SK-MEL-5 (cell line): ENCODE measurements at regions not wholly inside any gene's neighbourhood (a gene's known extent, or its start where the extent isn't known, plus 50 kb on each side); places are given as distances from the start of the nearest gene placed in this dataset.

ENCODE experiments used
- DNase-seq: peaks from one replicate; pipeline ENCODE4 v3.0.0-alpha.2; 2016; ENCODE audit warnings: low read depth, low spot score
- in situ Hi-C: cut with HindIII; loops from 2 replicates; pipeline ENCODE4 v1.10.0; 2016; ENCODE audit warnings: low sequenced_read_pairs, high pct_unique_total_duplicates, low pct_unique_long_range_greater_than_20kb

DNA sequence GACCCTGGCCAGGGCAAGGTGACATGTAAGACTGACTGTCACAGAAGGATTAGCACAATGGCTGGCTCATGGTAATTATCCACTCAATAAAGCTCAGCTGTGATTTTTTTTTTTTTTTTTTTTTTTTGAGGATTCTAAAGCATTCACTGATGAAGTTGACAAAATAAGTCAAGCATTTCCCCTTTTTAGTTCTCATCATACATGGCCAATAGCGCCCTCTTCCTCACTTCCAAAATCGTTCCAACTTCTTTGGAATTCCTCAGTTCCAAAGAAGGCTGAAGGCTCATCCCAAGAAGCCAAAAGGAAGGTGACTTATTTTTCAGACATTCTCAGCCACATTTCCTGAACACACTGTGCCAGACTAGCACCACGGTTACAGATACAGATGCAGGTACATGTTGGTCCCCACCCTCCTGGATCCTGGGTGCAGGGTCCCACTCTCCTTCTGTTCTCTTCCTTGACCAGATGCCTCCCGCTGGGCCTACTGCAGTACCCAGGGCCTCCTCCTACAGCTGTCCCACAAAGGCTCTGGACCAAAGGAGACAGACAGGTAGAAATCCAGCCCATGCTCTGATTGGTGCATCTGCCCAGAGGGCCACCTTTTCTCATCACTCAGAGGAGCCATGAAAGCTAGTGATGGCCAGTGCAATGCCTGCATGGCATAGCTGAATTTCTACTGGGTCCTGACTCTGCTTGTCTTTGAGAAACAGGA, 202.6 kb downstream of the UACA start:
- no peak for DNase-seq
- in situ Hi-C loops: no loop called here

DNA sequence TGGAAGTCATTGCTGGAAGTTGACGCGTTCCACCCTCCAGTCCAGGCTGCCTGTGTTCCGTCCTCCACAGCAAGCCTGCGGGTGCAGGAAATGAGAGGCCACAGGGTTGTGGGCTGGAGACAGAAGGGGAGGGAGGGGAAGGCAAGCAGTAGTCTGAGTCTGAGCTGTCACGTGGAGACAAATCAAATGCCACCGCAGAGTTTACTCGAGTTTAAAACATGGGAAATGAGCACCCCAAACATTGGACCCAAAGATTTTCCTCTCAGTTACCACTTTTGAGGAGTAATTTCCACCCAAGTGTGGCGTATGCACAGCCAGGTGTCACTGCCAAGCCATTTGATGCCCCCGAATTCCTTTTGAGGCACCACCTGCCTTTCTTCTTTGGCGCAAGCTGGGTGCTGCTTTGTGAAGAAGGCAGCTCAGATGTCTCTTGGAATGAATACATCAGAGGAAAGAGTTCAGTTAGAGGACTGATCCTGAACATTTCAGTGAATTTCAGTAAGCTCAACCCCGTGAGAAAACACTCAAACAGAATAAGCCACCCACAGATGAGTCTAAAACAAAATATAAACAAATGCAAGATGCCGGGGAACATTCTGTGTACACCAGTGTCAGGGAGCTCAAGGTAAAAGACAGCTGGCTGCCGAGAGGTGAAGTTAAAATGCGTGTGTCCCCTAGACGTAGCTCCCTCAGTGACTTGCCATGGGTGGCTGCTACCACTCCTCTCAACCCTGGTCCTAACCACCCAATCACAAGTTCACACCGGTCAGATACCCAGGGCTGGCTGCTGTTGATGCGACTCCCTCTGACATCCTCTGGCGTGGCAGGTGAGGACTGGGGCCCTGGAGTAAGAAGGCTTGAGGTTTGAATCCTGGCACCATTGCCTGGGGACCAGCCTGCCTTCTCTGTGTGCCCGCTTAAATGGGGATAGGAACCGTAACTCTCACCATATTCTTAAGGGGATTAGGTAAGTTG, 203.8 kb downstream of the UACA start:
- no peak for DNase-seq
- in situ Hi-C loops: no loop called here

DNA sequence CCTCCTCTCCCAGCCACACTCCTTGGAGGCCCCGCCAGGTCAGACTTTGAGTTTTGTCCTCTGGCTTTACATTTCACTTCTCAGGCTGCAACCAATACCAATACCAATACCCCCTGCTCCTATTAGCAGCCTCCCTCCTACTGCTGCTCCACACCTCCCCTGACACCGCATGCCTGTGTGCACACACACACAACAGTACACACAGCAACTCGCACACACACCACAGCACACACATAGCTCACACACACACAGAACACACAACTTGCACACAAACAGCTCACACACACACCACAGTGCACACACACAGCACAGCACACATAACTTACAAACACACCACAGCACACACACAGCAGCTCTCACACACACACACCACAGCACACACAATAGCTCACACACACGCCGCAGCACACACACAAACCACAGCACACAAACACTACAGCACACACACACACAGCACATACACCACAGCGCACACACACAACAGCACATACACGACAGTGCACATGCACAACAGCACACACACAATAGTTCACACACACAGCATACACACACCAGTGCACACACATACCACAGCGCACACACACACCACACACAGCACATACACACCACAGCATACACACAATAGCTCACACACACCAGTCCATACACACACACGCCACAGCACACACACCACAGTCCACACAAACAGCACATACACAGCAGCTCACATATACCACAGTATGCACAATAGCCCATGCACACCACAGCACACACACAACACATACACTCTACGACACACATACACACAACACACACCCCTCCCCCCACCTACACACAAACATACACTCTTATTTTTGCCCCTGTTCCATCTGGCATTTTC, 204.7 kb downstream of the UACA start:
- in situ Hi-C loops: no loop called here
- DNase-seq: no peak

DNA sequence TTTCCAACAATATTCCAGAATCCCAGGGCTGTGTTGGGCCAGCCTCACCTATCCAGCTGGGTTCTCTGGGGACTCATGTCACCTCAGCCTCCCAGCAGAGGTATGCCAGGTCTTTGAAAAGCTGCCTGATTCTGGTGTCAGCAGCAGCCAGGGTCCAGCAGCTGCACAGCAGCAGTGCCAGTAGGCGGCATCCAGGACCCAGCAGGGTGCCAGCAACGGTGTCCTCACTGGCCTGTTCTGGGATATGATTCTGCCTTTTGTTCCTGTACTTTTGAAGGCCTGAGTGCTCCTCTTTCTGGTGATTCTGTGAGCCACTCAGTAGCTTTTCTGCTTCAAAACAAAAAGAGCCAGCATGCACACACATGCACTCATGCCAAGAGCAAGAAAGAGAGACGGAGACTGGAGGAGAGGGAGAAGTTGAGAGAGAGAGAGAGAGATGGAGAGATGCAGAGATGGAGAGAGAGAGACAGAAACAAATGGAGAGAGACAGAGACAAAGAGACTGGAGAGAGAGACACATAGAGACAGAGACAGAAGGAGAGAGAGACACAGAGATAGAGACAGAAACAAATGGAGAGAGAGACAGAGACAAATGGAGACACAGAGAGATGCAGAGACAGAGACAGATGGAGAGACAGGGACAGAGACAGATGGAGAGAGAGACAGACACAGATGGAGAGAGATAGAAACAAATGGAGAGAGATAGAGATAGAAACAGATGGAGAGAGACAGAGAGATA, 205.7 kb downstream of the UACA start:
- no peak for DNase-seq
- in situ Hi-C loops: no loop called here

DNA sequence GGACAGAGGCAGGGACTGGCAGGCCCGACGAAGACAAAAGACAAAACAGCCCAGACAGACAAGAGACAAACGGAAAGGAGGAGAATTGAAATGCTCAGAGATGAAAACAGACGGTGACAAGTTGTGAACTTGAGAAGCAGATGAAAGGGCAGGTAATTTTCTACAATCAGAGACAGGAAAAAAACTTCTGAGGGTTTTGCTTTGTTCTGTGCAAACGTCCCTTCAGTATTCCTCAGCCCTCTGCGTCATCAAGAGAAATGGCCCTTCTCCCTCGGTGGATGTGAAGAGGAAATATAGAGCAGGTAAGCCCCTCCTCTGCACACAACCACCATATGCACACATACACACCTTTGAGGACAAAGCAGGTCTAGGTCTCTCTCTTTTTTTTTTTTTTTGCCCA, 206.6 kb downstream of the UACA start:
- in situ Hi-C loops: no loop called here
- no peak for DNase-seq

DNA sequence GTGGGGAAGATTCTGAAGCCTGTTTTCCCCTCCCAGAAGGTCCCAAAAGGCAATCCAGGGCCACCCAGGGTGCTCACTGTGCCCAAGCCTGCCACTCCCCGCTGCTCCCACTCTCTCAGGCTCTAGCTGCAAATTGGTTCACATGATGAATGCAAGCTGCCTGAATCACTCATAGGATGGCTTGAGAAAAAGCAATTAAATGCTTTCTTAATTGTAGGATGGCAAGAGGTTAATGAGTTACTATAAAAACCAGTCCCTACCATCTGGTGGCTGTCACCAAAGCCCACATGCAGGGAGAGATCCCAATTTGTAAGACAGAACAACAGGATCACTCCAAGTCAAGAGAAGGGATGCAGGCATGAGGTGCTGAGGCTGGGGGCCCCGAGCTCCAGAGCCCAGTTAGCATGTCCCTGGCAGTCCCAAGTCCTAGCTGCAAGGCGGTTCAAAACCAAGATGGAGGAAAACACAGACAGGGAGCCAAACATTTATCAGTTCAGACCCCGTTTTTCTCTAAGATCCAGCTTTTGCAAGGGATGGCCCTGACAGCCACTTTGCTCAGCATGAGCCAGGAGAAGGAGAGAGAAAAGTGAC, 207.1 kb downstream of the UACA start:
- in situ Hi-C loops: no loop called here
- no peak for DNase-seq

DNA sequence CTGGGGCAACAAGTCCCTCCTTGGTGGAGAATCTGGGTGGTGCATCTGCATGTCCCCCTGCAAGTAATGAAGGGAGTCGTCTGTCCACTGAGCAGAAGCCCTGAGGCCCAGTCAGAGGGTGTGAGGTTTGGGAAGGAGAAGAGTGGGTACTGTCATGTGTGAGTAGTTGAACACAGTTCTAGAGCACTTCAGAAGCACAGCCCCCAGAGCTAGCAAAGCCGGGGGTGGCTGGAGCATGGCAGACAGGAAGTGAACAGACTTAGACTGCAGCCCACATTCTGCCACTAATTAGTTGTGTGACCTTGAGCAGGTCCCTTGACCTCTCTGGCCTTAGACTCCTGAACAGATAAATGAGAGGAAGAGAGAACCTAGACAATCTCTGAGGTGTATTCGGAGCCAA, 207.6 kb downstream of the UACA start:
- in situ Hi-C loops: no loop called here
- no peak for DNase-seq

DNA sequence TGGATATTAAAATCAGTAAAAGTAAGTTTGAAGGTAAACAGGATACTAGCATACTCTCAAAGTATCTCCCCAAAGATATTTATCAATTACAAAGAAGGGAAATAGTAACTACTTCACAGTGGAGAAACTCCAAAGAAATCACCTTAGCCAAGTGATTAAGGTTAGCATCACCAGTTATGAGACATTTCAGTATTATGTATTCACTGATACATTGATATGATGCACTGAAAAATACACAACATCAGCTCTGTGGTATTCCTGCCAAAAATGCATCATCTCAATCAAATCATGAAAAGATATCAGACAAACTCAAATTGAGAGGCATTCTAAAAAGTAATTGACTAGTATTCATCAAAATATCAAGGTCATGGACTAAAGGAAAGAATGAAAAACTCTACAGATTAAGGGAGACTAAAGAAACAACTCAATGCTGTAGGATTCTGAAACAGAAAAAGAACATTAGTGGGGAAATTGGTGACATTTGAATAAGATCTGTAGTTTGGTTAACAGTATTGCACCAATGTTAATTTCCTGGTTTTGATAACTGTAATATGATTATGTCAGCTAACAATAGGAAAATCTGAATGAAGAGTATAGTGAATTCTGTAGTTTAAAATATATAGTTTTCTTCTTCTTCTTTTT, 215.4 kb downstream of the UACA start:
- in situ Hi-C loops: no loop called here
- DNase-seq: no peak

DNA sequence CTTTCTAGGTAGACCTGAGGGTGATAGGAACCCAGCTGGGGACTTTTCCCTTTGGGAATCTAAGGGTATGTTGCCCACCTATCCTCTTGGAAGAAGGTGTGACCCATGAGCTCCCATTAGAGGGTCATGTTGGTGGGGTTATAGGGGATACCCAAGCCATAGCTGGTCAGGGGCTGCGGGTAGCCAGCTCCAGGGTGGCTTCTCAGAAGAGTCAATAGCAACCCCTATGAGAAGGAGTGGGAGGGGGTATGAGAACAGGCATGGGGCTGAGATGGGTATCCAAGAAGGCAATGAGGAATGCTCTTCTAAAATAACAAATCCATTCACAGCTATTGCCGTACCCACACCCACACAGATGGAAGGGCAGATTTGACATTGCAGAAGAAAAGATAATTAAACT, 217.8 kb downstream of the UACA start:
- DNase-seq: no peak
- in situ Hi-C loops: no loop called here

DNA sequence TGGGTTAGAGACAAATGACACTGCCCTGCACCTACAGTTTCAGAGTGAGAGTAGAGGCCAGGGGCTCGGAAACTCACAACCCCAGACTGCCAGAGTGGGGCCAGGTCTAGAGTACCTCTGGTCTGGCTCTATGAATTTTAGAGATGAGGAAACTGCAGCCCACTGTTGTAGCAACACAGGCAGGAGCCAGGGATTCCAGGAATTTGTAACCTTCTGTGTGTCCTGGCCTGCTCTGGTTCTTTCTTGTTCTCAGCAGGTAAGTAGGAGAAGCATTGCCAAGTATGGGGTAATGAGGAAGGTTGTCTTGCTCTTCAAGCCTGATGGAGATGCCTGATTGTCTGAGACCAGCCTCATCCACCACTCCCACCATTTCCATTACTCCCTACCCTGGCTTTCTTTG, 221.8 kb downstream of the UACA start:
- in situ Hi-C loops: no loop called here
- DNase-seq: no peak

DNA sequence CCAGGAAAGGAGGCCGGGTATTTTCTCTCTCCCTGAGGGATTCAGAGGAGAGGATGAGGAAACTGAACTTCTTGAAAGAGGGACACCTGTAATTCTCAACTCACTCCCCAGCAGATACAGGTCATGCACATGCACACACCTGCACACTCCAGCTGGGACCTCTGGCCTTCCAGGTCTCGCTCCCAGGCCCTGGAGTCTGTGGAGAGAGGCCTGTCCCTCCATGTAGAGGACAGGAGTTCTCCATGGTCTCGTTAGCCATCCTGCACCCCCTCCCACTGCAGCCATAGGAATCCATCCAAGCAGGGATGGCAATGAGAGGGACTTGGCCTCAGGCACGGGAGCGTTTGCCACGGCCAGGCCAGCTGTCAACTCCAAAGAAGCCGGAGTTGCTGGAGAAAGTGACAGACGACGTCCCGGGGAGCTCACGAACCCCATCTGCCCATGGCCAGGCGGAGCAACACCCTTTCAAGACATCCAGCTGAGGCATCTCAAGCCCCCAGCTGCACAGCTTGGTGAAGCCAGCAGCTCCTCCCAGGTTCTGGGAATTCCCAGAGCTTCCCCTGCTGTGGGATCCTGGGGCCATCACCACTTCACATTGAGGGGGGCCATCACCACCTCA, 223.3 kb downstream of the UACA start:
- DNase-seq: no peak
- in situ Hi-C loops: no loop called here

DNA sequence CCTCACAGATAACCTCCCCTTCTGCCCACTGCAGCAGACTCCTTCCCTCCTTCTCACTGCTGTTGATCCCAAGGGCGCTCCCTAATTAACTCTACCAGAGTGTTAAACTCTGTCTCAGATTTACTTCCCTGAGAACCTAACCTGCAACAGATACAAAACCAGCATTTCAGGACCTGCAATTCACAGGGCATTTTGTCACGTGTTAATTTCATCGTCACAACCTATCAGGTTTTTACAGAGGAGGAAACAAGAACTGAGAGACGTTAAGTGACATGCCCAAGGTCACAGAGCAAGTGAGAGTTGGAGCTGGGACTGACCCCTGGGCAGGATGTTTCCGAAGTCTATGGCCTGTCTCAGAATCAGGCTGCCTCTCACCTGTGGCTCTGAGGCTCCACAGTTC, 223.9 kb downstream of the UACA start:
- no peak for DNase-seq
- in situ Hi-C loops: no loop called here

DNA sequence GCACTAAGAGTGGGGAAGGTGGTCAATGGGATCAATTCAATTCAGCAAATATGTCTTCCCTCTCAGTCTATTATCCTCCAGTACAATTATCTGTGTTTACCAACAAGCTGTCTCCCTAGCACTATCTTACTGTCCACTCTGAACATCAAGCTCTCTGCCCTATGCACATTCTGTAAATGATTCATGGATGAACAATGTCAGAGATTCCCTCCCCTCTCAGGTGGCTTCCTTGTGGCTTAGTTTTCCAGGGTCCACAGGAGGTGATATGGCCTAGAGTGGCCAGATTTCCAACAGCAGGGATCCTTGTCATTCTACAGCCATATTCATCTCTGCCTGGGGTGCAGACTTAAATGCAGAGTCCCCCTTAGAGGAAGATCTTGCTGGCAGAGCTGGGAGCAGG, 225.1 kb downstream of the UACA start:
- DNase-seq: no peak
- in situ Hi-C loops: no loop called here

DNA sequence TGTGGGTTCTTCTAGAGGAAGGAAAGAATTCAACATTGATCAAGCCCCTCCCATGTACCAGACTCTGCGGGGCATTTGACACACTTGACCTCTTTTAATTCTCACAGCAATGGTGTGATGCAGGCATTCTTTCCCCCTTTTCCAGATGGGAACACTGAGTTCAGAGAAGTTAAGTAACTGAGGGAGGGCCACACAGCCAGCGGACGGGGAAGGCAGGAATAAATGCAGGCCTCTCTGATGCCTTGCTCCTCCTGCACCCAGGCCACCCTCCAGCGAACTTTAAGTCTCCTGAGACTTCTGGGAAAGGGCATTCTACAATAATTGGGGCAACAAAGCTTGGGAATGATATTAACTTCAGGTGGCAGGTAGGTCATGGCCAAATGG, 227.4 kb downstream of the UACA start:
- no peak for DNase-seq
- in situ Hi-C loops: no loop called here

DNA sequence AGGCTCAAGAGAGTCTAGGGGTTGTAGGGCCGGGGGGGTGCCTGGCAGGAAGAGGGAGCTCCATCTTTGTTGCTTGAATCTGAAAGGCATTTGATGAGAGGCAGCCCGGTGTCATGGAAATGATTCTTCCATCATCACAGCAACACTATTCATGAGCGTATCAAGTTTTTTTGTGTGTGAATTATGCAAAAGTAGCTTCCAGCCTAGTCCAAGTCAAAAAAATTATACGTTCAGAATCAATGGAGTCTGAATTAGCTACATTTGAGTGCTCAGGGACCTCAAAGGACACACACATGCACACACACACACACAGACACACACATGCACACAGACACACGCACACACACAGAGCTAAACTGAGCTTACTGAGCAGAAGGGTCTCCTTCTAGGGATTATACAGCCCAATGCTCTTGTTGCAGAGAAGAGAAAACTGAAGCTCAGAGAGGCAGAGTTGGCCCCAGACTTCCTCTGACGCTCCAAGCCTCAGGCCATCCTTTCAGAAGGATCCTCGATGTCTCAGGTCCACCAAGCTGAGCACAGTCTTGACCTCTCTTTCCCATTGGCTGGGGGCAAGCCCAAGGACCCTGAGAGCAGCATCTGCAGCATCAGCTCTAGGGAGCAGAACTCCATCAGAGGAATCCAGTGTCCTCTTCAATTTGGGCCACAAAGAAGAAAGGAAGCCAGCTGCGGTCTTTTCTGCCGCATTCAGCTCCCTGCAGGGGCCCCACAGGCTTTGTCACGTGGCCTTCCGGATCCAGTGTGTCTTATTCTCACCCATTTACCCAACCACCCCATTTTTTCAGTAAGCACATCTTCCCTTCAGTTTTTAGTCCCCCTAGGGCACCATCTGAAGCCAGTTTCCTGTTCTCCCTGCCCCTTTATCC, 228.0 kb downstream of the UACA start:
- in situ Hi-C loops: no loop called here
- DNase-seq: no peak
